Stimulated activated naive B cell treated with anti-CD40 and anti-IgM and Interleukin-4, amounts not matched to agents 10 μg/mL and 1 μg/mL and 100 μg/mL, for 72 hours (primary cell): ENCODE measurements at regions not wholly inside any gene's neighbourhood (a gene's known extent, or its start where the extent isn't known, plus 50 kb on each side); places are given as distances from the start of the nearest gene placed in this dataset.

Source experiments
- ATAC-seq, 2 donors: fragments of 150-1000 bp; cut with Tn5 transposase; replicated peaks; 2 replicates each; pipeline ENCODE4 v1.10.0; 2021; ENCODE audit warnings: moderate library complexity in 1 of 2
- DNase-seq: peaks from one replicate; pipeline ENCODE4 v3.0.0; 2021
- H3K27ac Mint-ChIP-seq: one replicate; pipeline ENCODE4 v1.8.0; 2022; ENCODE audit warnings: mild to moderate bottlenecking, mixed read lengths
- H3K27me3 Mint-ChIP-seq, 2 donors: one replicate each; pipeline ENCODE4 v1.8.0; 2022; ENCODE audit warnings: mixed read lengths in 2 of 2
- H3K36me3 Mint-ChIP-seq, 2 donors: one replicate each; pipeline ENCODE4 v1.8.0; 2022; ENCODE audit warnings: mixed read lengths in 2 of 2, mild to moderate bottlenecking in 1 of 2
- H3K4me1 Mint-ChIP-seq, 2 donors: one replicate each; pipeline ENCODE4 v1.8.0; 2022; ENCODE audit warnings: mixed read lengths in 2 of 2, mild to moderate bottlenecking in 1 of 2
- H3K4me3 Mint-ChIP-seq, 2 donors: one replicate each; pipeline ENCODE4 v1.8.0; 2022; ENCODE audit warnings: mild to moderate bottlenecking in 2 of 2, mixed read lengths in 2 of 2, moderate library complexity in 1 of 2
- H3K9me3 Mint-ChIP-seq, 2 donors: one replicate each; pipeline ENCODE4 v1.8.0; 2022; ENCODE audit warnings: mixed read lengths in 2 of 2, mild to moderate bottlenecking in 1 of 2

GRCh38 chr5:86918246-86918645 is 300.5 kb downstream of the COX7C start:
- ATAC-seq (no peak), DNase-seq (no peak)
- Mint-ChIP-seq H3K27me3 (no peaks in the 10 kb centered on the region), H3K9me3 (no peaks in the 10 kb centered on the region), H3K4me3 (no peak overlapping the region), H3K4me1 (no peaks in the 10 kb centered on the region), H3K36me3 (no peaks in the 10 kb centered on the region), H3K27ac (no peak overlapping the region)

- ATAC-seq (no peak), DNase-seq (no peak)
- no peak overlapping the region for H3K4me3 Mint-ChIP-seq
- no peak overlapping the region for H3K27ac Mint-ChIP-seq
- no peaks in the 10 kb centered on the region for H3K4me1 Mint-ChIP-seq
- no peaks in the 10 kb centered on the region for H3K36me3 Mint-ChIP-seq
- H3K27me3 Mint-ChIP-seq, result peaks cover 4 to 15% of the 10 kb centered on the region in 2 donors
- no peaks in the 10 kb centered on the region for H3K9me3 Mint-ChIP-seq
Observed at GRCh38 chr5:86926033-86926432, 308.3 kb downstream of the COX7C start.

- Mint-ChIP-seq H3K27ac (no peak overlapping the region), H3K4me3 (no peak overlapping the region), H3K36me3 (no peaks in the 10 kb centered on the region), H3K4me1 (no peaks in the 10 kb centered on the region), H3K27me3 (peaks cover 4 to 15% of the 10 kb centered on the region in 2 donors), H3K9me3 (no peaks in the 10 kb centered on the region)
- ATAC-seq (no peak), DNase-seq (no peak)
Observed at GRCh38 chr5:86929123-86929766, 311.5 kb downstream of the COX7C start.

GRCh38 chr5:86951761-86952160 is 315.9 kb upstream of the RASA1 start:
- ATAC-seq, result no peak
- no peak overlapping the region for H3K27ac Mint-ChIP-seq
- H3K36me3 Mint-ChIP-seq, result no peaks in the 10 kb centered on the region
- H3K4me1 Mint-ChIP-seq, result no peaks in the 10 kb centered on the region
- peaks cover 11 to 18% of the 10 kb centered on the region in 2 donors for H3K27me3 Mint-ChIP-seq
- H3K4me3 Mint-ChIP-seq, result no peak overlapping the region
- no peaks in the 10 kb centered on the region for H3K9me3 Mint-ChIP-seq
- no peak for DNase-seq

- no peaks in the 10 kb centered on the region for H3K4me1 Mint-ChIP-seq
- no peaks in the 10 kb centered on the region for H3K9me3 Mint-ChIP-seq
- no peaks in the 10 kb centered on the region for H3K27me3 Mint-ChIP-seq
- ATAC-seq, result no peak
- no peak overlapping the region for H3K4me3 Mint-ChIP-seq
- no peaks in the 10 kb centered on the region for H3K36me3 Mint-ChIP-seq
- DNase-seq, result no peak
- H3K27ac Mint-ChIP-seq, result no peak overlapping the region
Observed at GRCh38 chr5:86964889-86965288, 302.8 kb upstream of the RASA1 start.

GRCh38 chr5:86968301-86968753 is 299.4 kb upstream of the RASA1 start:
- Mint-ChIP-seq H3K27me3 (peaks cover 5 to 6% of the 10 kb centered on the region in 2 donors), H3K36me3 (no peaks in the 10 kb centered on the region), H3K9me3 (no peaks in the 10 kb centered on the region), H3K4me1 (peaks cover 7 to 10% of the 10 kb centered on the region in 2 donors), H3K4me3 (no peak overlapping the region), H3K27ac (no peak overlapping the region)
- DNase-seq, result no peak
- no peak for ATAC-seq

- Mint-ChIP-seq H3K4me1 (peaks cover 7 to 10% of the 10 kb centered on the region in 2 donors), H3K27me3 (peaks cover 7 to 11% of the 10 kb centered on the region in 2 donors), H3K9me3 (no peaks in the 10 kb centered on the region), H3K27ac (no peak overlapping the region), H3K4me3 (no peak overlapping the region), H3K36me3 (no peaks in the 10 kb centered on the region)
- no peak for DNase-seq
- ATAC-seq, result no peak
Observed at GRCh38 chr5:86970361-86970760, 297.3 kb upstream of the RASA1 start.

GRCh38 chr5:86971034-86971571 is 296.6 kb upstream of the RASA1 start:
- no peak overlapping the region for H3K4me3 Mint-ChIP-seq
- peaks cover 7 to 10% of the 10 kb centered on the region in 2 donors for H3K4me1 Mint-ChIP-seq
- ATAC-seq (peak in 1 of 2 donors; percentile 53), DNase-seq (no peak)
- H3K27me3 Mint-ChIP-seq, result peaks cover 13 to 16% of the 10 kb centered on the region in 2 donors
- no peaks in the 10 kb centered on the region for H3K9me3 Mint-ChIP-seq
- H3K27ac Mint-ChIP-seq, result no peak overlapping the region
- no peaks in the 10 kb centered on the region for H3K36me3 Mint-ChIP-seq

- DNase-seq (no peak), ATAC-seq (no peak)
- Mint-ChIP-seq H3K27ac (no peak overlapping the region), H3K27me3 (peaks cover 30% of the 10 kb centered on the region in 2 donors), H3K4me1 (peaks cover 10 to 17% of the 10 kb centered on the region in 2 donors), H3K36me3 (no peaks in the 10 kb centered on the region), H3K9me3 (no peaks in the 10 kb centered on the region), H3K4me3 (no peak overlapping the region)
Observed at GRCh38 chr5:86974955-86975354, 292.7 kb upstream of the RASA1 start.

GRCh38 chr5:86977190-86977589 is 290.5 kb upstream of the RASA1 start:
- no peak for ATAC-seq
- H3K4me3 Mint-ChIP-seq, result no peak overlapping the region
- no peak overlapping the region for H3K27ac Mint-ChIP-seq
- H3K36me3 Mint-ChIP-seq, result no peaks in the 10 kb centered on the region
- H3K9me3 Mint-ChIP-seq, result no peaks in the 10 kb centered on the region
- peaks cover 39 to 44% of the 10 kb centered on the region in 2 donors for H3K27me3 Mint-ChIP-seq
- DNase-seq, result no peak
- peaks cover 5 to 11% of the 10 kb centered on the region in 2 donors for H3K4me1 Mint-ChIP-seq

GRCh38 chr5:86977808-86978207 is 289.9 kb upstream of the RASA1 start:
- DNase-seq (no peak), ATAC-seq (no peak)
- no peaks in the 10 kb centered on the region for H3K36me3 Mint-ChIP-seq
- H3K27ac Mint-ChIP-seq, result no peak overlapping the region
- H3K27me3 Mint-ChIP-seq, result peaks cover 38 to 42% of the 10 kb centered on the region in 2 donors
- H3K4me1 Mint-ChIP-seq, result peaks cover 5 to 11% of the 10 kb centered on the region in 2 donors
- no peaks in the 10 kb centered on the region for H3K9me3 Mint-ChIP-seq
- no peak overlapping the region for H3K4me3 Mint-ChIP-seq

- Mint-ChIP-seq H3K9me3 (no peaks in the 10 kb centered on the region), H3K27ac (no peak overlapping the region), H3K4me1 (peaks cover 5 to 11% of the 10 kb centered on the region in 2 donors), H3K36me3 (no peaks in the 10 kb centered on the region), H3K27me3 (peaks cover 33 to 34% of the 10 kb centered on the region in 2 donors), H3K4me3 (no peak overlapping the region)
- no peak for DNase-seq
- ATAC-seq, result peak; percentile 87 to 89
Observed at GRCh38 chr5:86979811-86980411, 287.8 kb upstream of the RASA1 start.

- Mint-ChIP-seq H3K9me3 (no peaks in the 10 kb centered on the region), H3K27me3 (peaks cover 19 to 25% of the 10 kb centered on the region in 2 donors), H3K27ac (no peak overlapping the region), H3K4me1 (peaks cover 5 to 11% of the 10 kb centered on the region in 2 donors), H3K4me3 (no peak overlapping the region), H3K36me3 (no peaks in the 10 kb centered on the region)
- no peak for ATAC-seq
- DNase-seq, result no peak
Observed at GRCh38 chr5:86981898-86982297, 285.8 kb upstream of the RASA1 start.

- Mint-ChIP-seq H3K27ac (no peak overlapping the region), H3K9me3 (no peaks in the 10 kb centered on the region), H3K36me3 (no peaks in the 10 kb centered on the region), H3K4me1 (peaks cover 5 to 11% of the 10 kb centered on the region in 2 donors), H3K27me3 (peaks cover 14 to 18% of the 10 kb centered on the region in 2 donors), H3K4me3 (no peak overlapping the region)
- no peak for DNase-seq
- no peak for ATAC-seq
Observed at GRCh38 chr5:86983208-86983607, 284.5 kb upstream of the RASA1 start.

- H3K36me3 Mint-ChIP-seq, result no peaks in the 10 kb centered on the region
- no peak for ATAC-seq
- no peaks in the 10 kb centered on the region for H3K9me3 Mint-ChIP-seq
- no peak overlapping the region for H3K27ac Mint-ChIP-seq
- peaks cover 0 to 4% of the 10 kb centered on the region in 2 donors for H3K27me3 Mint-ChIP-seq
- no peak for DNase-seq
- H3K4me1 Mint-ChIP-seq, result no peaks in the 10 kb centered on the region
- H3K4me3 Mint-ChIP-seq, result no peak overlapping the region
Observed at GRCh38 chr5:86986837-86987236, 280.8 kb upstream of the RASA1 start.
